Neural progenitor cell (in vitro differentiated cells): ENCODE measurements at regions not wholly inside any gene's neighbourhood (a gene's known extent, or its start where the extent isn't known, plus 50 kb on each side); places are given as distances from the start of the nearest gene placed in this dataset.

Experiments
- EZH2 ChIP-seq: fragments of 200-600 bp; sonication (generic); IDR thresholded peaks from 2 replicates; pipeline ENCODE4 v1.6.1; 2017; ENCODE audit warnings: antibody characterized with exemption, mild to moderate bottlenecking, moderate library complexity
- TF ChIP-seq, protein P1 (sequence below): fragments of 200-600 bp; sonication (generic); IDR thresholded peaks from 2 replicates; pipeline ENCODE4 v1.5.1; 2017; ENCODE audit warnings: antibody characterized with exemption, mild to moderate bottlenecking

DNA sequence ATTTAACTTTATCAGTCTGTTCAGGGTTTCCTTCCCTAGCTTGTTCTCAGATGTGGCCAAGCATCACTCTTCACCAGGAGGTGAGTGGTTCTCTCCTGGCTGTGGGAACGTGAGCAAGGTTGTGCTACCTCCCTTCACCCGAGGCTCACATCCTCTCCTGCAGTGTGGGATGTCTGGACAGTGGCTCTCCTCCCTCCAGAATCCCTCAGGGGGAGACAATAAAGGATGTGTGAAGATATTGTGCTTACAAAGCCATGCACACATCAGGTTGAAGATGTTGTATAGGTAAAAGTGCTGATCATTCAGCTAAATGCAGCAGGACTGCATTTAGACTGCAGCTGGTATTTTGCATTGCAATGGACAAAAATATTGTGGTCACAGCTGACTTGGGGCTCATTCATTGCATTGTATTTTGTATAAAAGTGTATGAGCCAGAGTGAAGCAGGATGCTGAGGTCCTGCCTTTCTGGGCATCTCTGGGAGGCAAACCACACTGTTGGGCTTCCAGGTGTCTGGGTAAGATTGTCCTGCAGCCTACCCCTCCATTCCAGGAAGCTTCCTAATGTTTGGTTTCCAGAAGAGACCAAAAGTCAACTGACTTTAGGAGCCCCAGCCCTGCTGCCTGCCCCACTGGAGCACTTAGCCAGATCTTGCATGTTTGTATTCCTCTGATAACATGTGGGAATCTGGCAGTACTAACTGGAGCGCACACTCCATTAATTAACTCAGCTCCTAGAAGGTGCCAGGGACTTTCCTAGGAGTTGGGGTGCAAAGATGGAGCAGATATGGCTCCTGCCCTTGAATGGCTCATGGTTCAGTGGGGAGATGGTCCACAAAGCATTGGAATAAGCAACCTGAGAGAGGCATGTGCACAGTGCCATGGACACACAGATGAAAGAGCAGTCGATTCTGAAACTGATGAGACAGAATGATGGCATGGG is 292.5 kb upstream of the ZNF32 start:
- TF ChIP-seq, protein P1, sequence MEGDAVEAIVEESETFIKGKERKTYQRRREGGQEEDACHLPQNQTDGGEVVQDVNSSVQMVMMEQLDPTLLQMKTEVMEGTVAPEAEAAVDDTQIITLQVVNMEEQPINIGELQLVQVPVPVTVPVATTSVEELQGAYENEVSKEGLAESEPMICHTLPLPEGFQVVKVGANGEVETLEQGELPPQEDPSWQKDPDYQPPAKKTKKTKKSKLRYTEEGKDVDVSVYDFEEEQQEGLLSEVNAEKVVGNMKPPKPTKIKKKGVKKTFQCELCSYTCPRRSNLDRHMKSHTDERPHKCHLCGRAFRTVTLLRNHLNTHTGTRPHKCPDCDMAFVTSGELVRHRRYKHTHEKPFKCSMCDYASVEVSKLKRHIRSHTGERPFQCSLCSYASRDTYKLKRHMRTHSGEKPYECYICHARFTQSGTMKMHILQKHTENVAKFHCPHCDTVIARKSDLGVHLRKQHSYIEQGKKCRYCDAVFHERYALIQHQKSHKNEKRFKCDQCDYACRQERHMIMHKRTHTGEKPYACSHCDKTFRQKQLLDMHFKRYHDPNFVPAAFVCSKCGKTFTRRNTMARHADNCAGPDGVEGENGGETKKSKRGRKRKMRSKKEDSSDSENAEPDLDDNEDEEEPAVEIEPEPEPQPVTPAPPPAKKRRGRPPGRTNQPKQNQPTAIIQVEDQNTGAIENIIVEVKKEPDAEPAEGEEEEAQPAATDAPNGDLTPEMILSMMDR, result no peak
- TF ChIP-seq EZH2, result no peak
